DMS 273 (cell line): ENCODE measurements at regions not wholly inside any gene's neighbourhood (a gene's known extent, or its start where the extent isn't known, plus 50 kb on each side); places are given as distances from the start of the nearest gene placed in this dataset.
"Not testable (repeated sequence)": the region's sequence is repeated elsewhere in the genome, so short reads cannot be mapped to it uniquely, and the experiment has no call there.

Experiments
- DNase-seq: peaks from one replicate; lab custom pipeline; 2025; ENCODE audit not compliant: unreplicated experiment; lab: John Stamatoyannopoulos, UW

GRCh38 chr14:105581551-105582341 lies 55.4 kb downstream of the TMEM121 start:
- DNase-seq: no peak

GRCh38 chr14:105582639-105583038 lies 56.3 kb downstream of the TMEM121 start:
- DNase-seq: no peak

- not testable (repeated sequence) for DNase-seq
Measured at GRCh38 chr14:105583914-105584313, 57.5 kb downstream of the TMEM121 start.

- DNase-seq: not testable (repeated sequence)
Measured at GRCh38 chr14:105585290-105585689, 58.9 kb downstream of the TMEM121 start.

- DNase-seq: not testable (repeated sequence)
Measured at GRCh38 chr14:105585722-105586121, 59.3 kb downstream of the TMEM121 start.

DNA sequence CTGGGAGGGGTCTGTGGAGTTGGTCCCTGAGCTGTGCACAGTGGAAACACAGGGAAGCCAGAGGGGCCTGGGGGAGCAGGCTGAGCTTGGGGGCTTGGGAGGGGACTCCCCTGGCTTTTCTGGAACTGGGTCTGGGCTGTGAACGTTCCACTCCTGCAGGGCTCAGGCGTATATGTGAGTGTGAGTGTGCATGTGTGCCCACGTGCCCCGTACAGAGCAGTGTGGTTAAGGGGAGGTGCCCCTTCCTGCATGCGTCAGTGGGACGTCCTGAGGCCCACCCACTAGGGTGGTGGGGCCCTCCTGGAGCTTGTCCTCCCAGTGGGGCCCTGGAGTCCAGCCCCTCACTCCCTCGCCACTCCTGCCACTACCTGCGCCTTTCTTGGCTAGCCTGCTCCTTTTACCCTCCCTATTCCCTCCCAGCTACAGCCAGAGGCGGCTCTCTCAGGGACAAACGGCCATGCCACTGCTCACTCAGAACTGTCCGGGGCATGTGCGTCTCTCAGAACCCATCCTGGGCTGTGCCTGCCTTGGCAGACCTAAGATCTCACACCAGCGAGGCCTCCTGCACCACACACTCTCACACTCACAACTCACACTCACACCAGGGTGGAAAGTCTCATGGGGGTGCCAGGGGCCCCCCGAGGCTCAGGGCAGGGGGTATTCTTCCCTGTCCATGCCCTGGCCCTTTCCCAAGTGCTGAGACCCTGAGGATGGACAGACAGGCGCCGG lies 59.9 kb downstream of the TMEM121 start:
- not testable (repeated sequence) for DNase-seq

- not testable (repeated sequence) for DNase-seq
Measured at GRCh38 chr14:105587034-105587433, 60.7 kb downstream of the TMEM121 start.

GRCh38 chr14:105587482-105588235 lies 61.3 kb downstream of the TMEM121 start:
- DNase-seq: not testable (repeated sequence)

GRCh38 chr14:105588236-105588860 lies 62.0 kb downstream of the TMEM121 start:
- DNase-seq: no peak

DNA sequence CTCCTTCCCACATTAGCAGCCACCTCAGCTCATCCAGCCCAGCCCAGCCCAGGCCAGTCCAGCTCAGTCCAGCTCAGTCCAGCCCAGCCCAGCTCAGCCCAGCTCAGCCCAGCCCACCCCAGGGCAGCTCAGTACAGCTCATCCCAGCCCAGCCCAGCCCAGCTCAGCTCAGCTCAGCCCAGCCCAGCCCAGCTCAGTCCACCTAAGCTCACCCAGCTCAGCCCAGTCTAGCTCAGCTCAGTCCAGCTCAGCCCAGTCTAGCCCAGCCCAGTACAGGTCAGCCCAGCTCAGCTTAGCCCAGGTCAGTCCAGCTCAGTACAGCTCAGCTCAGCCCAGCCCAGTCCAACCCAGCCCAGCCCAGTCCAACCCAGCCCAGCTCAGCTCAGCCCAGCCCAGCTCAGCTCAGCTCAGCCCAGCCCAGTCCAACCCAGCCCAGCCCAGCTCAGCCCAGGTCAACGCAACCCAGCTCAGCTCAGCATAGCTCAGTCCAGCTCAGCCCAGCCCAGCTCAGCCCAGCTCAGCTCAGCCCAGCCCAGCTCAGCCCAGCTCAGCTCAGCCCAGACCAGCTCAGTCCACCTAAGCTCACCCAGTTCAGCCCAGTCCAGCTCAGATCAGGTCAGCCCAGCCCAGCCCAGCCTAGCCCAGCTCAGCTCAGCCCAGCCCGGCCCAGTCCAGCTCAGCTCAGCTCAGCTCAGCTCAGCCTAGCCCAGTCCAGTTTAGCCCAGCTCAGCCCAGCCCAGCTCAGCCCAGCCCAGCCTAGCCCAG lies 63.0 kb downstream of the TMEM121 start:
- no peak for DNase-seq

DNA sequence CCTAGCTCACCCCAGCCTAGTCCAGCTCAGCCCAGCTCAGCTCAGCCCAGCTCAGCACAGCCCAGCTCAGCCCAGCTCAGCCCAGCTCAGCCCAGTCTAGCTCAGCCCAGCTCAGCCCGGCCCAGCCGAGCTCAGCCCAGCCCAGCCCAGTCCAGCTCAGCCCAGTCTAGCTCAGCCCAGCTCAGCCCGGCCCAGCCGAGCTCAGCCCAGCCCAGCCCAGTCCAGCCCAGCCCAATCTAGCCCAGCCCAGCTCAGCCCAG lies 63.5 kb downstream of the TMEM121 start:
- DNase-seq: not testable (repeated sequence)

GRCh38 chr14:105591052-105591451 lies 64.7 kb downstream of the TMEM121 start:
- DNase-seq: no peak

GRCh38 chr14:105591792-105592341 lies 65.5 kb downstream of the TMEM121 start:
- not testable (repeated sequence) for DNase-seq

GRCh38 chr14:105592646-105593045 lies 66.3 kb downstream of the TMEM121 start:
- not testable (repeated sequence) for DNase-seq

DNA sequence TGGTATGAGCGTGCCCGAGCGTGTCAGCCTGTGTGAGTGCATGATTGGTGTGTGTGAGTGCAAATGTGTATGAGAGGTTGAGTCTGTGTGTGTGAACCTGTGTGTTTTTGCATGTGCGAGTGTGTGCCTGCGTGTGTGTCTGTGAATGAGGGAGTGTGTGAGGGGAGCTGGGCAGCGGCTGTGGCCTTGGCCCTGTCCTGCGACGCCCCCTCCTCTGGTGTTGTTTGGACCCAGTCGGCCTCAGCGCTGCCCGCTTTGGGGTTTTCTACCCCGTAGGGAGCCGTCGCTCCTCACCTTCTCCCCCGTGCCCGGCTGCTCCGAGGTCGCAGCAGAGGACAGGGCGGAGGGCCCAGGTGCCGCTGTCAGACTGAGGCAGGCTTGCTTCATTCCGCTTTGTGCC lies 69.0 kb downstream of the TMEM121 start:
- DNase-seq: not testable (repeated sequence)

- DNase-seq: not testable (repeated sequence)
Measured at GRCh38 chr14:105596374-105596773, 70.0 kb downstream of the TMEM121 start.

- DNase-seq: not testable (repeated sequence)
Measured at GRCh38 chr14:105598040-105598763, 71.8 kb downstream of the TMEM121 start.

GRCh38 chr14:105598925-105599586 lies 72.7 kb downstream of the TMEM121 start:
- not testable (repeated sequence) for DNase-seq
